Smooth muscle cell (in vitro differentiated cells): ENCODE measurements at regions not wholly inside any gene's neighbourhood (a gene's known extent, or its start where the extent isn't known, plus 50 kb on each side); places are given as distances from the start of the nearest gene placed in this dataset.

Experiments used
- DNase-seq: peaks from one replicate; lab custom pipeline; 2025; ENCODE audit not compliant: unreplicated experiment; lab: John Stamatoyannopoulos, UW
- H2AFZ ChIP-seq: fragments of 200-600 bp; sonication (generic); 2 replicates; pipeline ENCODE4 v1.6.0; 2016; ENCODE audit warnings: antibody characterized with exemption, low read depth, mild to moderate bottlenecking
- H3F3A ChIP-seq: fragments of 200-600 bp; sonication (generic); 2 replicates; pipeline ENCODE4 v1.6.0; 2017; ENCODE audit warnings: antibody characterized with exemption, low read depth
- H3K27ac ChIP-seq: fragments of 200-600 bp; sonication (generic); 2 replicates; pipeline ENCODE4 v1.5.1; 2016; ENCODE audit warnings: low read depth, mild to moderate bottlenecking
- H3K27me3 ChIP-seq: fragments of 200-600 bp; sonication (generic); 2 replicates; pipeline ENCODE4 v1.6.1; 2016; ENCODE audit warnings: low read depth, mild to moderate bottlenecking
- H3K36me3 ChIP-seq: fragments of 200-600 bp; sonication (generic); 2 replicates; pipeline ENCODE4 v1.5.1; 2016; ENCODE audit warnings: low read depth
- H3K4me1 ChIP-seq: fragments of 200-600 bp; sonication (generic); 2 replicates; pipeline ENCODE4 v1.5.1; 2016; ENCODE audit warnings: low read depth
- H3K4me2 ChIP-seq: fragments of 200-600 bp; sonication (generic); 2 replicates; pipeline ENCODE4 v1.6.0; 2016; ENCODE audit warnings: mild to moderate bottlenecking
- H3K4me3 ChIP-seq: fragments of 200-600 bp; sonication (generic); 2 replicates; pipeline ENCODE4 v1.5.1; 2016; ENCODE audit warnings: mild to moderate bottlenecking
- H3K79me2 ChIP-seq: fragments of 200-600 bp; sonication (generic); 2 replicates; pipeline ENCODE4 v1.6.0; 2016; ENCODE audit warnings: low read depth, mild to moderate bottlenecking
- H3K9ac ChIP-seq: fragments of 200-600 bp; sonication (generic); 2 replicates; pipeline ENCODE4 v1.6.0; 2016; ENCODE audit warnings: low read depth
- H3K9me3 ChIP-seq: fragments of 200-600 bp; sonication (generic); replicated peaks from 2 replicates; pipeline ENCODE4 v1.5.1; 2016; ENCODE audit warnings: low read depth
- H4K20me1 ChIP-seq: fragments of 200-600 bp; sonication (generic); 2 replicates; pipeline ENCODE4 v1.6.0; 2016; ENCODE audit warnings: low read depth
- WGBS: methylation state at CpG from one replicate; pipeline ENCODE4 v1.1.7; 2016; ENCODE audit warnings: low lambda C conversion rate; 5-methylcytosine and 5-hydroxymethylcytosine counted together
- TF ChIP-seq, protein P1 (sequence below): fragments of 200-600 bp; sonication (generic); IDR thresholded peaks from 2 replicates; pipeline ENCODE4 v1.5.1; 2017; ENCODE audit warnings: borderline replicate concordance, mild to moderate bottlenecking, antibody characterized with exemption; ENCODE audit not compliant: insufficient read depth, poor library complexity, severe bottlenecking

DNA sequence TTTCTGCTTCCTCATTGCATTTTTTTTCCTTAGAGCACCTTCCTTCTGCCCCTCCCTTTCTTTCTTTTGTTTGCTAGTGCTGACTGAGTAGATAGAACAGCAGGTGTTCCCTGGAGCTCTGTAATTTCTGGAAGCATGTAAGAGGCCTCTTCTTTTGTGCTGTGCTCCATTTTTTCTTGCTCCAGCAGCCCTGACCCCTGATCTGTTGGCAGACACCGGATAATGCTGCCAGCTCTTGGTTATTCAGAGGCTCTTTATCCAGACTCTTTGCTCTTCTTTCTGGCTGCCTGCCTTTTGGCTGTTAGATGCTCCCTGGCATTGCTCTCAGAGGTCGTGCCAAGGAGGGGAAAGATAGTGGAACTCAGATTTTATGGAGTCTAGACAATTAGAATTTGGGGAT lies 104.4 kb upstream of the RBMS3 start:
- no peaks in the 10 kb centered on the region for H3K27me3 ChIP-seq
- H3F3A ChIP-seq: no peaks in the 10 kb centered on the region
- no peak overlapping the region for H3K9ac ChIP-seq
- TF ChIP-seq, protein P1, sequence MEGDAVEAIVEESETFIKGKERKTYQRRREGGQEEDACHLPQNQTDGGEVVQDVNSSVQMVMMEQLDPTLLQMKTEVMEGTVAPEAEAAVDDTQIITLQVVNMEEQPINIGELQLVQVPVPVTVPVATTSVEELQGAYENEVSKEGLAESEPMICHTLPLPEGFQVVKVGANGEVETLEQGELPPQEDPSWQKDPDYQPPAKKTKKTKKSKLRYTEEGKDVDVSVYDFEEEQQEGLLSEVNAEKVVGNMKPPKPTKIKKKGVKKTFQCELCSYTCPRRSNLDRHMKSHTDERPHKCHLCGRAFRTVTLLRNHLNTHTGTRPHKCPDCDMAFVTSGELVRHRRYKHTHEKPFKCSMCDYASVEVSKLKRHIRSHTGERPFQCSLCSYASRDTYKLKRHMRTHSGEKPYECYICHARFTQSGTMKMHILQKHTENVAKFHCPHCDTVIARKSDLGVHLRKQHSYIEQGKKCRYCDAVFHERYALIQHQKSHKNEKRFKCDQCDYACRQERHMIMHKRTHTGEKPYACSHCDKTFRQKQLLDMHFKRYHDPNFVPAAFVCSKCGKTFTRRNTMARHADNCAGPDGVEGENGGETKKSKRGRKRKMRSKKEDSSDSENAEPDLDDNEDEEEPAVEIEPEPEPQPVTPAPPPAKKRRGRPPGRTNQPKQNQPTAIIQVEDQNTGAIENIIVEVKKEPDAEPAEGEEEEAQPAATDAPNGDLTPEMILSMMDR: no peak
- H3K4me2 ChIP-seq: no peak overlapping the region
- no peaks in the 10 kb centered on the region for H4K20me1 ChIP-seq
- 78% methylated on average over 2 of the region's 2 CpGs for WGBS
- no peaks in the 10 kb centered on the region for H3K79me2 ChIP-seq
- H3K27ac ChIP-seq: no peak overlapping the region
- DNase-seq: no peak
- no peaks in the 10 kb centered on the region for H3K36me3 ChIP-seq
- no peak overlapping the region for H3K4me3 ChIP-seq
- peaks cover 7% of the 10 kb centered on the region for H3K4me1 ChIP-seq
- H2AFZ ChIP-seq: no peak overlapping the region
- no peaks in the 10 kb centered on the region for H3K9me3 ChIP-seq

DNA sequence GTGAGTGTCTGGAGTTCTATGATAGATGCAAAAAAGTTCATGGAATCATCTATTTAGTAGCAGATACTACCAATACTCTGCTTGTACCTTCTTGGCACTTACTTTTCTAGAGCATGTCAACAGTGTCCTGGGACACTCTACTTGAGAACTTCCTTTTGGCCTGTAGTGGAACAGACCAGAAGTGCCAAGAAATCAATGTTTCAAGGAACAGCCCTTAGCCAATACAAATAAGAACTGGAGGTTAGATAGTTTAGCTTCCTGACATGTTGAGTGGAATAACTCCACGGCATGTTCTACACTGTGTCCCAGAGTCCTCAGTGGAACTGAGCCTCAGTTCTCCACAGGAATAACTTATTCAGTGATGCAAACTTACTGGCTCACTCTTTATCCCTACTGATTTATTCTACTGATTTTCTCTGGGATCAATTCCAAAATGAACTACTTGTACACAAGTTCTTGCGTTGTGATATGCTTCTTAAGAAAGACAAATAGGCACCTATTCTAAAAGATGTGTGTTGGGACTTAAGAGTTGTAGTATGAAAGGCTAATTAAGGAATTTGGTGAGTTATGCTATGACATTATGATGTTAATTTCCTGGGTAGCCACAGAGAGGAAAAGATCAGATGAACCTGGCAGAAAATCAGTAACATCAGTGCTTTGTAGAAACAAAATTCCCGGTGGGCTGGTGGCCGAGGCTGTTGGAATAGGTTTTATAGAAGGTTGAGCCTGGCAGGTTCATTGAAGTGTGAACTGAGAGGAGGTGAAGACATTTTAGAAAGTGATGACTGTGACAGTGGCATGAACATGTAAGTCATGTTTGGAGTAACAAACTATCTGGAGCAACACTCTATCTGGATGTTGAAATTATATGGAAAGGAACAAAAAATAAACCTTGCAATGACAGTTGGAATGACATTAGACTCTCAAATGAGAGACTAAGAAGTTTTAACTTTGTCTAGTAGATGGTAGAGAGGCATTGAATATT lies 101.8 kb upstream of the RBMS3 start:
- 95% methylated on average over 4 of the region's 4 CpGs for WGBS
- Histone ChIP-seq H3K4me1 (peaks cover 4% of the 10 kb centered on the region), H3K79me2 (no peaks in the 10 kb centered on the region), H3K36me3 (no peaks in the 10 kb centered on the region), H3K4me2 (no peak overlapping the region), H3K4me3 (no peak overlapping the region), H3F3A (no peaks in the 10 kb centered on the region), H4K20me1 (no peaks in the 10 kb centered on the region), H3K9ac (no peak overlapping the region), H3K9me3 (no peaks in the 10 kb centered on the region), H2AFZ (no peak overlapping the region), H3K27me3 (no peaks in the 10 kb centered on the region), H3K27ac (no peak overlapping the region)
- TF ChIP-seq, protein P1: no peak
- no peak for DNase-seq

DNA sequence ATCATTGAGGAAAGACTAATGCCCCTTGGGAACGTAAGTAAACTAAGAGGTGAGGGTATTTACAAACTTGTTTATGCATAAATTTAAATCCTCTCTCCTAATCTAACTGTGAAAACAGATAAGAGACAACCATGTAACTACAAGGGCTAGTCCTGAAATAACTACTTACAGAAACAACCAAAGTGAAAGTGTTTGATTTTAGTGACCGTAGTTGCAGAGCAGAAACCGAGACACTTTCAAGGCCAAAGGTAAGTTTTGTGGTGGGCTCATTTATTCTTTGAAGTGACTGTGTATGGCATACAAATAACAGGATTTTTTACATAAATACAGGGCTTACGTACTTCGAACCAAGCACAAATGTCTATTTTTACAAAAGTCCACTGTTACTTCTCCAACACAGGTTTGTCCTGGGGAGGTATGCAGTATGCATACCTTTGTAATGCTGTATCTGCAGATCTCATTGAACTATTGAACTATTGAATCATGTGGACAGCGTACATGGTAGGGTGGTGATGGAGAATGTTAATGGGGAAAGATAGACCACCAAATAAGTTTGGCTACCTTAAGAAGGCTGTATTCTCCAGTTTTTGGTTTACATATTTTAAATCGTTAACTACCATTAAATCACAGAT lies 99.6 kb upstream of the RBMS3 start:
- no peaks in the 10 kb centered on the region for H3K79me2 ChIP-seq
- no peaks in the 10 kb centered on the region for H3K9me3 ChIP-seq
- H4K20me1 ChIP-seq: no peaks in the 10 kb centered on the region
- H3K27me3 ChIP-seq: no peaks in the 10 kb centered on the region
- WGBS: 82% methylated on average over 7 of the region's 7 CpGs
- H3K9ac ChIP-seq: no peak overlapping the region
- DNase-seq: no peak
- peaks cover 15% of the 10 kb centered on the region for H3K4me1 ChIP-seq
- H3K4me2 ChIP-seq: no peak overlapping the region
- H3K36me3 ChIP-seq: no peaks in the 10 kb centered on the region
- peaks cover 8% of the 10 kb centered on the region for H3F3A ChIP-seq
- H3K4me3 ChIP-seq: no peak overlapping the region
- no peak overlapping the region for H2AFZ ChIP-seq
- TF ChIP-seq, protein P1: no peak
- no peak overlapping the region for H3K27ac ChIP-seq
